ENCODE measurements at regions not wholly inside any gene's neighbourhood (a gene's known extent, or its start where the extent isn't known, plus 50 kb on each side); places are given as distances from the start of the nearest gene placed in this dataset.

GRCh38 chr5:67417839-67418238, 221.2 kb upstream of the CD180 start:
- Mint-ChIP-seq H3K4me3 (no peak overlapping the region), H3K9me3 (peaks cover 0 to 11% (median 3%) of the 10 kb centered on the region in 11 donors), H3K4me1 (peaks cover 6 to 19% (median 14%) of the 10 kb centered on the region in 7 donors), H3K27me3 (no peaks in the 10 kb centered on the region), H3K27ac (no peak overlapping the region), H3K36me3 (peaks cover 0 to 9% (median 6%) of the 10 kb centered on the region in 5 donors)
- intact Hi-C loops (cut with micrococcal nuclease): no loop called here
- no peak overlapping the region for H3K27ac ChIP-seq (ENCODE audit: low read depth, low read length)
- CTCF ChIA-PET: no interaction called here
- H3K4me3 ChIP-seq (ENCODE audit: low read length): no peak overlapping the region
- H3K27me3 ChIP-seq (ENCODE audit: control insufficient read depth in 2 of 2, insufficient read depth in 2 of 2, low read length in 2 of 2): no peaks in the 10 kb centered on the region
- peaks cover 0 to 10% of the 10 kb centered on the region in 2 donors for H3K4me1 ChIP-seq (ENCODE audit: control insufficient read depth in 2 of 2, insufficient read depth in 2 of 2, low read length in 2 of 2)
- H3K9me3 ChIP-seq (ENCODE audit: control insufficient read depth in 2 of 3, low read length in 3 of 3): no peaks in the 10 kb centered on the region
- DNase-seq (no peak), ATAC-seq (no peak)
- POLR2A ChIA-PET: interaction anchor here (0.6 kb wide), 1 partner anchor 675 kb away, joined by 3 read pairs; no protein-coding TSS in a partner anchor
- no peaks in the 10 kb centered on the region for H3K36me3 ChIP-seq (ENCODE audit: control insufficient read depth in 2 of 3, insufficient read depth in 3 of 3, low read length in 3 of 3)

GRCh38 chr5:67416986-67417385, 220.4 kb upstream of the CD180 start:
- intact Hi-C loops (cut with micrococcal nuclease): no loop called here
- Mint-ChIP-seq H3K4me1 (peaks cover 6 to 19% (median 13%) of the 10 kb centered on the region in 7 donors), H3K36me3 (peaks cover 0 to 4% (median under 1%) of the 10 kb centered on the region in 5 donors), H3K4me3 (no peak overlapping the region), H3K9me3 (peaks cover 0 to 7% (median 1%) of the 10 kb centered on the region in 11 donors), H3K27ac (peak overlapping the region in 1 of 9 donors; percentile 47), H3K27me3 (no peaks in the 10 kb centered on the region)
- H3K27ac ChIP-seq (ENCODE audit: low read depth, low read length): no peak overlapping the region
- ChIA-PET POLR2A (no interaction called here), CTCF (no interaction called here)
- no peaks in the 10 kb centered on the region for H3K36me3 ChIP-seq (ENCODE audit: control insufficient read depth in 2 of 3, insufficient read depth in 3 of 3, low read length in 3 of 3)
- peaks cover 0 to 10% of the 10 kb centered on the region in 2 donors for H3K4me1 ChIP-seq (ENCODE audit: control insufficient read depth in 2 of 2, insufficient read depth in 2 of 2, low read length in 2 of 2)
- ATAC-seq (no peak), DNase-seq (no peak)
- no peaks in the 10 kb centered on the region for H3K9me3 ChIP-seq (ENCODE audit: control insufficient read depth in 2 of 3, low read length in 3 of 3)
- H3K4me3 ChIP-seq (ENCODE audit: low read length): no peak overlapping the region
- H3K27me3 ChIP-seq (ENCODE audit: control insufficient read depth in 2 of 2, insufficient read depth in 2 of 2, low read length in 2 of 2): no peaks in the 10 kb centered on the region

DNA sequence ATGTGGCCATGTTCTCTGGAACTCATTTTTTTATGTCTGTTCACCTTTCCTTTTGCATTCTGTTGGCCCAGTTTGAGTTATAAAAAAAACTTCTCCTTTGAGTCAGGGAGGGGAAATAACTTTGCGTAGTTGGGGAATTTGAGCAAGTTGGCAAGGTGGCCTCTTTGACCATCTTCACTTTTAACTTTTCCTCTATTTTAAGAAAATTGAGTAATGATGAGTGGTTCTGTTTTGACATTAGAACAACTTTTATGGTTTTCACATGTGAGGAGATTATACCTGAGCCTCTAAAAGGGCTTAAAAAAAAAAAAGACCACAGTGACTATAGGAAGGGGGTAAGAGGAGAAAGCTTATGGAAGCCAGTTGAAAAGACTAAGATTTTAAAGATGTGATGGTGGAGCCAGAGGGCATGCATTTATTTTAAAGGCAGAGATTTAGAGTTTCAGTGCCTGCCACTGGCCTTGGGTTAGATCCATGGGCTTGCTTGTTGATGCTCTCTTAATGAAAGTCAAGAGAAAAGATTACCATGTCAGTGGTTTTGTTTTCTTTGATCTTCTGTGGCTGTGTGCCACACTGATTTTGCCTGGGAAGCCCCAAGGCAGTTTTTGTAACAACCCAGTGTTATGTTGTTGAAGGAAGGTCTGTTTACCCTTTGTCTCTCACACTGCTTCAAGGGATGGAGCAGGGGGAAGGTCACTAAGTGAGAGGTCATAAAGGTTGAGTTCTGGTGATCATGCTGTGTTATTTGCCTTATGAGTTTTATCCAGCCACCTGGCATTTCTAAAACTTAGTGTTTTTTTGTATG, 219.7 kb upstream of the CD180 start:
- Histone ChIP-seq H3K36me3 (ENCODE audit: control insufficient read depth in 2 of 3, insufficient read depth in 3 of 3, low read length in 3 of 3) (no peaks in the 10 kb centered on the region), H3K9me3 (ENCODE audit: control insufficient read depth in 2 of 3, low read length in 3 of 3) (no peaks in the 10 kb centered on the region), H3K27ac (ENCODE audit: low read depth, low read length) (no peak overlapping the region), H3K4me3 (ENCODE audit: low read length) (no peak overlapping the region), H3K4me1 (ENCODE audit: control insufficient read depth in 2 of 2, insufficient read depth in 2 of 2, low read length in 2 of 2) (peaks cover 0 to 10% of the 10 kb centered on the region in 2 donors), H3K27me3 (ENCODE audit: control insufficient read depth in 2 of 2, insufficient read depth in 2 of 2, low read length in 2 of 2) (no peaks in the 10 kb centered on the region)
- ATAC-seq (peak; percentile 70), DNase-seq (peak in 6 of 9 donors; percentile 11 to 42 (median 20))
- intact Hi-C loops (cut with micrococcal nuclease): no loop called here
- Mint-ChIP-seq H3K27ac (peak overlapping the region in 2 of 9 donors; percentile 46 to 47), H3K4me1 (peaks cover 6 to 19% (median 13%) of the 10 kb centered on the region in 7 donors), H3K9me3 (peaks cover 0 to 3% (median 0%) of the 10 kb centered on the region in 11 donors), H3K4me3 (peak overlapping the region in 2 of 10 donors; percentile 0 to 1), H3K27me3 (no peaks in the 10 kb centered on the region), H3K36me3 (no peaks in the 10 kb centered on the region)
- ChIA-PET CTCF (no interaction called here), POLR2A (no interaction called here)

- Histone ChIP-seq H3K36me3 (ENCODE audit: control insufficient read depth in 2 of 3, insufficient read depth in 3 of 3, low read length in 3 of 3) (no peaks in the 10 kb centered on the region), H3K4me1 (ENCODE audit: control insufficient read depth in 2 of 2, insufficient read depth in 2 of 2, low read length in 2 of 2) (peaks cover 0 to 10% of the 10 kb centered on the region in 2 donors), H3K9me3 (ENCODE audit: control insufficient read depth in 2 of 3, low read length in 3 of 3) (no peaks in the 10 kb centered on the region), H3K27me3 (ENCODE audit: control insufficient read depth in 2 of 2, insufficient read depth in 2 of 2, low read length in 2 of 2) (no peaks in the 10 kb centered on the region), H3K27ac (ENCODE audit: low read depth, low read length) (no peak overlapping the region), H3K4me3 (ENCODE audit: low read length) (no peak overlapping the region)
- Mint-ChIP-seq H3K36me3 (no peaks in the 10 kb centered on the region), H3K4me1 (peaks cover 6 to 19% (median 13%) of the 10 kb centered on the region in 7 donors), H3K9me3 (peaks cover 0 to 1% (median 0%) of the 10 kb centered on the region in 11 donors), H3K27ac (no peak overlapping the region), H3K27me3 (no peaks in the 10 kb centered on the region), H3K4me3 (no peak overlapping the region)
- intact Hi-C loops (cut with micrococcal nuclease): no loop called here
- POLR2A ChIA-PET: no interaction called here
- DNase-seq: no peak
- no peak for ATAC-seq
- CTCF ChIA-PET: interaction anchor here (0.7 kb wide), 1 partner anchor 205 kb away, joined by 3 read pairs; no protein-coding TSS in a partner anchor
These were observed 218.1 kb upstream of the CD180 start for GRCh38 chr5:67414712-67415111.

DNA sequence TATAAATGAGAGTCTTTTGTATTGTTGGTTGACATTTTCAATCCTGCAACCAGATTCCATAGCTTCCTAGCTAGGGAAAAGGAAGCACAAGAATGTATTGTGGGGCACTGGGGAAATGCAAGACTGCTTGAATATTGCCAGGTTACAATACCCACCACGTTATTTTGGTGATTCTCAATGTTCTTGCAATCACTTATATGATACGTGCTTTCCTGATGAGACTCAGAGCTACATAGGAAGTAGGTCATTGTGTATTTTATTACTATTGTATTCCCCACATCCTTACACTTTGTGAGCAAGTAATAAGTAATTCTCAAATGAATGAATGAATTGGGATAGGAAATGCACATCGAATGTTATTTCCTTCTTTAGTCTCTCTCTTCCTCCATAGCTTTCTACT, 217.1 kb upstream of the CD180 start:
- Mint-ChIP-seq H3K27me3 (no peaks in the 10 kb centered on the region), H3K36me3 (no peaks in the 10 kb centered on the region), H3K4me1 (peaks cover 7 to 19% (median 13%) of the 10 kb centered on the region in 7 donors), H3K9me3 (peaks cover 0 to 1% (median 0%) of the 10 kb centered on the region in 11 donors), H3K4me3 (no peak overlapping the region), H3K27ac (no peak overlapping the region)
- ChIA-PET CTCF (no interaction called here), POLR2A (no interaction called here)
- ATAC-seq (no peak), DNase-seq (no peak)
- Histone ChIP-seq H3K4me3 (ENCODE audit: low read length) (no peak overlapping the region), H3K36me3 (ENCODE audit: control insufficient read depth in 2 of 3, insufficient read depth in 3 of 3, low read length in 3 of 3) (no peaks in the 10 kb centered on the region), H3K27ac (ENCODE audit: low read depth, low read length) (no peak overlapping the region), H3K27me3 (ENCODE audit: control insufficient read depth in 2 of 2, insufficient read depth in 2 of 2, low read length in 2 of 2) (no peaks in the 10 kb centered on the region), H3K9me3 (ENCODE audit: control insufficient read depth in 2 of 3, low read length in 3 of 3) (no peaks in the 10 kb centered on the region), H3K4me1 (ENCODE audit: control insufficient read depth in 2 of 2, insufficient read depth in 2 of 2, low read length in 2 of 2) (peaks cover 0 to 10% of the 10 kb centered on the region in 2 donors)
- intact Hi-C loops (cut with micrococcal nuclease): no loop called here

DNA sequence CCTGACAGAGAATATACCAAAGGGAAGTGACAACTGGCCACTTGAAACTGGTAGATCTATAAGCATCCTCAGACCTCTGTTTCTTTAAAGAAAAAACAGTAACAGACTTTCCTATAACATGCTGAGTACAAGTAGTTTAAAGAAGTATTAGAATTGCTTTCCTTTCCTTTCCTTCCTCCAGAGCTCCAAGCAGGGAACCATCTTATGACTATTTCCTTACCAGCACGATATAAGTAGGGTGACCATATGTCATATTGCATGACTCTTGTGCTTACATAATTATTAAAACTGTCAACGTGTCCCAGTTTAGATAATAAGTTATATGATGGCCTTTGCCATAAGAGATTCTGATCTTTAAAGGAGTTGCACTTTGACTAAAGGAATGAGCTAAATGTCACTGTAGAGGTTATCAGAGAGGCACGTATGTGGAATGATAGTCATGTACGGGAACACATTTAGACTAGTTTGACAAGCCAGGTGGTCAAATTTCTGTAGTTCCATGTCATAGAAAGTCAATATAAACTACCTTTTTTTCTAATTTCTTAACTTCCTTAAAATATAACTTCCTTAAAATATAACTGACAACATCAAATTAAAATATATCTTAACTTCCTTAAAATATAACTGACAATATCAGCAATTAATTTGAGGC, 212.7 kb upstream of the CD180 start:
- peaks cover 0 to 2% (median 0%) of the 10 kb centered on the region in 5 donors for H3K27me3 Mint-ChIP-seq
- H3K4me3 Mint-ChIP-seq: no peak overlapping the region
- POLR2A ChIA-PET: no interaction called here
- H3K4me3 ChIP-seq (ENCODE audit: low read length): no peak overlapping the region
- H3K27ac ChIP-seq (ENCODE audit: low read depth, low read length): no peak overlapping the region
- DNase-seq (no peak), ATAC-seq (no peak)
- H3K27ac Mint-ChIP-seq: no peak overlapping the region
- CTCF ChIA-PET: no interaction called here
- peaks cover 0 to 3% (median 0%) of the 10 kb centered on the region in 7 donors for H3K4me1 Mint-ChIP-seq
- H3K36me3 Mint-ChIP-seq: no peaks in the 10 kb centered on the region
- H3K4me1 ChIP-seq (ENCODE audit: control insufficient read depth in 2 of 2, insufficient read depth in 2 of 2, low read length in 2 of 2): no peaks in the 10 kb centered on the region
- no peaks in the 10 kb centered on the region for H3K27me3 ChIP-seq (ENCODE audit: control insufficient read depth in 2 of 2, insufficient read depth in 2 of 2, low read length in 2 of 2)
- H3K9me3 Mint-ChIP-seq: no peaks in the 10 kb centered on the region
- H3K36me3 ChIP-seq (ENCODE audit: control insufficient read depth in 2 of 3, insufficient read depth in 3 of 3, low read length in 3 of 3): no peaks in the 10 kb centered on the region
- no peaks in the 10 kb centered on the region for H3K9me3 ChIP-seq (ENCODE audit: control insufficient read depth in 2 of 3, low read length in 3 of 3)
- intact Hi-C loops (cut with micrococcal nuclease): no loop called here
